22Rv1 (cell line): ENCODE measurements at regions not wholly inside any gene's neighbourhood (a gene's known extent, or its start where the extent isn't known, plus 50 kb on each side); places are given as distances from the start of the nearest gene placed in this dataset.

ENCODE experiments used
- CTCF ChIP-seq: fragments of 450-650 bp; IDR thresholded peaks from 2 replicates; pipeline ENCODE4 v1.5.1; 2017; ENCODE audit warnings: mild to moderate bottlenecking
- ZFX ChIP-seq: fragments of 450-650 bp; IDR thresholded peaks from 2 replicates; pipeline ENCODE4 v1.6.1; 2017; ENCODE audit warnings: antibody characterized with exemption, borderline replicate concordance

- TF ChIP-seq ZFX = no peak
- no peak for TF ChIP-seq CTCF
Observed at GRCh38 chr17:33444731-33445130, 151.6 kb upstream of the ASIC2 start.
